DMS53 treated with DMSO at 0.1 percent for 48 hours (cell line): ENCODE measurements at regions not wholly inside any gene's neighbourhood (a gene's known extent, or its start where the extent isn't known, plus 50 kb on each side); places are given as distances from the start of the nearest gene placed in this dataset.
"Not testable (repeated sequence)": the region's sequence is repeated elsewhere in the genome, so short reads cannot be mapped to it uniquely, and the experiment has no call there.

ENCODE experiments used
- DNase-seq: peaks from one replicate; lab custom pipeline; 2025; ENCODE audit not compliant: unreplicated experiment; lab: John Stamatoyannopoulos, UW

DNA sequence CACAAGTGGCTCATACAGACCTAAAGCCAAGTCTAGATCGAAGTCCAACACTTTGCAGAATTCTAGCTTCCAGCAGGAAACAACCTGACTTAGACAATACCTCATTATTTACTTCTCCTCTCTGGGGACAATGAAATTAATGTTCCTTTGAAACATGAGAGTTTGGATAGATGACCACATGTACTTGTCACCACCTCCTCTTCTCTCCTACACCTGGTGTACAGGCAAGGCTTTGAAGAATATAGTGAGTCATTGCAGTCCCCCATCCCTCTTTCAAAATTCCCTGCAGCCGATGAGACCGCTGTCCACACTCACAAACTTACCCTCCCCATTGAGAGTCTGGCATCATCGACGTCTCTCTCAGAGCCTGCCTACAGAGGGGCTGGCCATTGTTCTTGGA lies 189.0 kb upstream of the HES1 start:
- peak; percentile 97 for DNase-seq

DNA sequence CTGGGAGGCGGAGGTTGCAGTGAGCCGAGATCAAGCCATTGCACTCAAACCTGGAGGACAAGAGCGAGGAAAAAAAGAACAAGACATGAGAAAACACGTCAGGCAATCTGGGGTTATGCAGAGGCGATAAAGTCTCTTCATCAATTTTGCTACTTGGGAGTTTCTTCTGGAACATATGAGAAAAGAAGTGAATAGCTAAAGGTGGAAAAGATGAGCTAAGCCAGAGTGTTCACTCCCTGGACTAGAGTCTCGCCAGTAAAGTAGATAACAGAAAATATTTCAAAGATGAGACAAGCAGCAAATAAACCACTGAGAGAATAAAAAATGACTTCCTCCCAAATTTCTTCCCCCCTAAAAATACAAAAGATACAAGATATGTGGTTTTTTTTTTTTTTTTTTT lies 188.4 kb upstream of the HES1 start:
- no peak for DNase-seq

DNA sequence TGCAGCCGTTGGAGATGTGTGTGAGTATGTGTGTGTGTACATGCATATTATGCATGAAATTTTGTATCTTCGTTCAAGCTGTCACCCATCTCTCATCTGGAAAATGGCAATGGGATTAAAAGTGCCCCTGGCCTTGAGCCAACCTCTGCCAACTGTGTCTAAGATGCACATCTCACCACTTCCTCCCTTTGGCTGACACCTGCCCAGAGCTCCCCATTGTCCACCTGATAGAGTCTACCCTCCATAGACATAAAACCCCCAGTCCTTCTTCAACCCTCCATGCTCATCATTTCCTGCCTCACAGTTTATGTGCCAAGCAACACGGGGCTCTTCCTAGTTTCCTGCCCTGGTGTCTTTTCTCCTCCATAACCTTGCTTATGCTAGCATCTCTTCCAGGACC lies 187.5 kb upstream of the HES1 start:
- no peak for DNase-seq

DNA sequence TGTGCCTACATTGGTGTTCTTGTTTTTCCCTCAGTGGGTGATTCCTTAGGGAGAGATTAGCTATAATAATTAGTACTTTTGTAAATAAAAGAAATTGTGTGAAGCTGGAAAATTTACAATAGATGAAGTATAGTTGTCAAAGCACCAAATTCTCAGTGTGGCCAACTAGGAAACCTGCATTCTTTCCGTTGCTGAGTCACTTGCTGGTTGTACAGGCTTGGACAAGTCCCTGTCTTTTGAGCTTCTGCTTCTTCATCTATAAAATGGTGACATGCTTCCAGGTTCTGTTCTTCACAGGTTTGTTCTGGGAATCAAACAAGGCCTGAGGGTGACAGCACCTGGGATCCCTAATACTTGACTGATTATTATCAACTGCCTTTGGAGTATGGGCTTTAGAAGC lies 184.1 kb upstream of the HES1 start:
- DNase-seq = no peak

DNA sequence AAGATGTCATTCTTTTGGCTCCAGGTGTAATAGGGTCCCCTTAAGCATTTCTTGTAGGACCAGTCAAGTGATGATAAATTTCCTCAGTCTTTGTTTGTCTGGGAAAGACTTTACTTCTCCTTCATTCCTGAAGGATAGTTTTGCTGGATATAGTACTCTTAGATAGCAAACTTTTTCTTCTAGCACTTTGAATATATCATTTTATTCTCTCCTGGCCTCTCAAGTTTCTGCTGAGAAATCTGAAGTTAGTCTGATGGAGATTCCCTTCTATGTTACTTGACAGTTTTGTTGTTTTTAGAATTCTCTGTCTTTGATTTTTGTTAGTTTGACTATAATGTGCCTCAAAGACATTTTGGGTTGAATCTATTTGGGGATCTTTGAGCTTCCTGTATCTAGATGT lies 181.2 kb upstream of the HES1 start:
- DNase-seq = no peak

DNA sequence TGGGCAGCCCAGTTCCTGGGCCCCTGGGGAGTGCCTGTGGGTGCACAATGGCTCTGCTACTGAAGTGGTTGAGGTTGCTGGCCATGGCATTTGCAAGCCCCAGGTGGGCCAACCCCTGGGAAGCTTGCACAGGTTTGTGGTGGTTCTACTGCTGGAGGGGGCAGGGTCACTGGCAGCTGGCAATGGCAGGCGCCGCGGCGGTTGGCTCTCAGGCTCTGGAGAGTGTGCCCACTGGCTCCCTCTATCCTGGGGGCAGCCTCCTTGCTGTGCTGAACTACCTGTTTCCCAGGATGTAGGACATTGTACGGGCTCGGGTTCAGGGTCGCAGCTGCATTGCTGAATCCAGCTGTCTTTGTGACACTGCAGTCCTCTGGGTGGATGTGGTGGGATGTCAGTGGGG lies 180.2 kb upstream of the HES1 start:
- DNase-seq = no peak

DNA sequence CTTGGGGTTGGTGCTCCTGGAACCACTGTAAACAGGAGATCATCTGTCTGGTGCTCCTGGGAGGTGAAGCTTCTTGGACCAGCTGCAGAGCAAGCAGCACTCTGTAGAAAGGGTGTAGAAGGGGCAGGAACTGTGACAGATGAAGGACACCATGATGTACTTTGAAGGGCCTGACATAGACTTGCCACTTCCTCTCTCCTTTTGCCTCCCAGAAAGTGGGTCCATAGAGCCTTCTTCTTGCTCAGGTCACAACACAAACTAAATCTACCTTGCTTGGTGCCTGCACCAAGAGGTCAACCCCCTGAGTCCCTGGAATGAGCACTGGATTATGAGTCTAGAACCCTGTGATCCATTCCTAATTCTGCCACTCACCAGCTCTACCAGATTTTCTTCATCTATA lies 176.1 kb upstream of the HES1 start:
- no peak for DNase-seq

DNA sequence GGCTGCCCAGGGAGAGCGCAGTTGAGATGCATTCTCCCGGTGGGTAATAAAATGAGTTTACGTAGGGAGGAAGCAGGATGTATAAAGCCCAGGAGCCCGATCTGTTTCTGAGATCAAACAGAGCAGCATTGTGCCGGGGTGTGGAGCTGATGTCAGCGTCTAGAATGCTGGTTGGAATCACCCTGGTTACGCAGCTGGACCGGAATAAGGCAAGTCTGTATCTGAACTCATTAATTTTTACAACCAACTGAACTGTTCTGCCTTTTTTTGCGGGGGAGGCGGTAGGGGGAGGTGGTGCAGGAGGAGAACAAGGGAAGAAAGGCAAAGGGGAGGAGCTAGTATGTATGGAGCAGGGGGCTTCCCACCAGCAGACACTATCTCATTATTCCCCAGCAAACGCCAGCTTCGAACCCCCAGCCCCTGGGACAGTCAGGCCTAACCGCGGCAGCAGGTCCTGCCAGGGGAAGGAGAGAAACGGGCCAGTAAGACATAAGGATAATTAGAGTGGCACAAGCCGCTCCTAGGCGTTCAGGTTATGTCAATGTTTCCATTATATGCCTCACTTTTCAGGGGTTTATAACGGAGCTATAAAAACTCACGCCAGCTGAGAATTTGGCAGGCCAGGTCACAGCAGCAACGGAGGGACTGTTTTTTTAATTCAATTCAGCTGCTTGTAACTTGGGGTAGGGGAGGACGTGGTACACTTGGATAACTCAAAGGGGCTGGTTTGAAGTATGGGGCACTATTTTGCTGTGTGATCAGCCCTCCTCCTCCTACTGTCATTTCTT lies 175.3 kb upstream of the HES1 start:
- no peak for DNase-seq

DNA sequence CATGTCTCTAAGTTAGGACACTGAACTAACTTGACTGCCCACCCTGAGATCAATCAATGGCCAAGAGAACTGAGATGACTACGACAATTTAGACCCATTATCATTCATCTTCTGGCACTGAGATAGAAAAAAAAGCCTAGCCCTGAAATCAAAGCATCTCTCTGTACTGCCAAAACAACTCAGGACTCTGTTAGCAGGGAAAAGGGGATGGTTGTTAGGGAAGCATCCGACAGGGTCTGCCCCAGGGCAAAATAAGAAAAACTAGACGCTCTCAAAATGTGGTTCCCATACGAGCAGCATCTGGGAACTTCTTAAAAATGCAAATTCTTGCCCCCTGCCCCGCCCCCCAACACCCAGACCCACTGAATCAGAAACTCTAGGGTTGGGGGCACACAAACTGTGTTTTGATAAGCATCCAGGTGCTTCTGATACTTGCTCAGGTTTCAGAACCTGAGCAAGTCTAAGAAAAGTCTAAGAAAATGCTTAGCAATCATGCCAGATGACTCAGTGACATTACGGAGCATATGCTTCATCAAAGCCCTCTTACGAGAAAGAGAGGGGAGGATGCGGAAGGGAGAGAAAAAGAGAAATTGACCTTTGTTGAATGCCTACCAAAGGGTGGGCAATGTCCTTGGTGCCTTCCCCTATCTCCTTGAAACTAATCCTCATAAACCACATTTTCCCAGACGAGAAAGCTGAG lies 172.8 kb upstream of the HES1 start:
- no peak for DNase-seq

DNA sequence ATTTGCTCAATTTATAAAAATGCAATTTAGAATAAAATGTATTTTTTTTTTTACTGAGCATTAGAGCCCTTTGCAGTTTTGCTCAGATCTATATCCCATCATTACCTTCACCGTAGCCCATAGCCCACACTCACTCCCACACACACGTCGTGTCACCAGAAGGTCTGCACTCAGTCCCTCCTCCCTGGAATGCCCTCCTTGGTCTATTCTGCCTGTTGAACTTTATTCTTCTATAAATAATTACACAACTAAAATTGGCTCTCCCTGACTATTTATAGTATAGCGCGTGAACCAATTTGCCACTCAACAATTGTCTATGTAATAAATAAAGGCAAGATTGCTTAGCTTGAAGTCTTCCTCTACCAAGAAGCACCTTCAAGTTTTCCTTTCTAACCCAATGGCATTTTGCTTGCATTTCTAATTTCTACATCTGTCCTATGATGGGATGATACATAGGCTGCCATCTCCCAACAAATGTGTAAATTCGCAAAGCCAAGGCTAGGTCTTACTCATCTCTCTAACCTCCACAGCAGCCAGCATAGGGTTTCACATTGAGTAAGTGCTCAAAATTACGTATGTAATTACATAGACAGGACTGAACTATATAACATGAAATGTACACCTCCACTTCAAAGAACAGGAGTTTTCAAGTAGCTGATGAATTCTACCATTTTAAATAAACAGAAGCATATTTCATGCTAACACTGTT lies 172.0 kb upstream of the HES1 start:
- DNase-seq = no peak

DNA sequence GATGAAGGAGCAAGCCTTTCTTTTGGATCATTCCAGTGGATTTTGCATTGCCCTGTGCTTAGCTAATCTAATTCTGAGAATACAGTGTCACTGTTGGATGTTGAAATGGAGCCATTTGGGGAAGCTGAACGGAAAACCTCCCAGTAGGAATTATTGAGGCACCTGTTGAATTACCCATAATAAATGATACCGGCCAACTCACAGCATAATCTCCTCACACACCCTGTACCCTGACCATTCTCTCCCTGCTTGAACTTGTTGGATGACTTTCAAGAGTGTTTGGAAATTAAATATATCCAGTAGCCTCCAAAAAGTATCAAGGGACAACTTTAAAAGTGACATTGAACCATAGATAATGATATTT lies 171.4 kb upstream of the HES1 start:
- DNase-seq = no peak

DNA sequence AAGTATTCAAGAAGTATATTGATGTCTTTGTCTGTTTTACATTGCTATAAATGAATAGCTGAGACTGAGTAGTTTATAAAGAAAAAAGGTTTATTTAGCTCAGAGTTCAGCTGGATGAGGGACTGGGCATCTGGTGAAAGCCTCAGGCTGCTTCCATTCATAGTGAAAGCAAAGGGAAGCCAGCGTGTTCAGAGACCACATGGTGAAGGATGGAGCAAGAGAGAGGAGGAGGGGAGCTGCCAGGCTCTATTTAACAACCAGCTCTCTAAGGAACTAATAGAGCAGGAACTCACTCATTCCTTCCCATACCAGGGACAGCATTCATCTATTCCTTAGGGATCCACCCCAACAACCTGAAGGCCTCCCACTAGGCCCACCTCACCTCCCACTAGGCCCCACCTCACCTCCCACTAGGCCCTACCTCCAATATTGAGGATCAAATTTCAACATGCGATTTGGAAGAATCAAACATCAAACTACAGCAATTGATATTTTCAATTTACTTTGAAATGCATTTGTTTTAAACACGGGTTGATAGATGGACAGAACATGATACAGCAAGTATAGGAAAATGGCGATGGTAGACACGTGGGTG lies 167.5 kb upstream of the HES1 start:
- no peak for DNase-seq

DNA sequence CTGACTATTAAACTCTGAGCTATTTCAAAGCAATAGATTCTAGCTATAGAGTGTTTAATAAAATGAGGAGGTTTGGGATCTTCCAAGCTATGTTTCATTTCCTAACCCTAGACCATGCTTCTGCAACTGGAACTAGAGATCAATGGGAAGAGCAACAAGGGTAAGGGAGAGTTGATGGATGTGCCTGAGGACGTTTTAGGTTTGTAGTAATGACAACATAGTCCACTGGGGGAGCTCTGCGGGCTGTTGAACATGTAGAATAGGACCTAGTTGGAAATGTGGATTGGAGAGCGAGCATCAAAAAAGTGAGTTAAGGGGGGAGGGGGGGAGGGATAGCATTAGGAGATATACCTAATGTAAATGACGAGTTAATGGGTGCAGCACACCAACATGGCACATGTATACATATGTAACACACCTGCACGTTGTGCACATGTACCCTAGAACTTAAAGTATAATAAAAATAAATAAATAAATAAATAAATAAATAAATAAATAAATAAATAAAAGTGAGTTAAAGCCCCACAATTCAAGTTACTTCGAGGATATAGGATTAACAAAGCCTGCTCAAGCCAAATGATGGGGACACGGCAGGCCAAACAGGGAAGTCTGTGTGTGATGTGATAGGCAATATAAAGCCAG lies 165.7 kb upstream of the HES1 start:
- DNase-seq = not testable (repeated sequence)

DNA sequence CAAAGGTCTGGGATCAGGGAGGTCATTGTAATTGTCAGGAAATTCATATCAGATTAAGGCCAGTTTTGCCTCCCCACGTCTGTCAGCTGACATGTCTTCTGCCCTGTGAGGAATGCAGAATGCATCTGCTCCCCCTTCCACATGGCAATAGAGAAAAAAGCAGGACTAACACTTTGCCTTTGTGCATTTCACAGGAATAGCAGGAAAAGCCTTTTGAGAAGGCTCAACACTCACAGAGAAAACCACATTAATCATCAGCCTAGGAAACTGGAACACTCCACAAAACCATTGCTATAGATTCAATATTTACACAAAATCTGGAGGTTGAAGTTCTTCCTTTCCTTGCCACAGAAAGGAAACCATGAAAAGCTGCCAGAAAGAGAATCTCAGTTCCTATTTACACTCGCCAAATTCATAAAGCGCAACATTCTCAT lies 165.2 kb upstream of the HES1 start:
- DNase-seq = peak; percentile 37

DNA sequence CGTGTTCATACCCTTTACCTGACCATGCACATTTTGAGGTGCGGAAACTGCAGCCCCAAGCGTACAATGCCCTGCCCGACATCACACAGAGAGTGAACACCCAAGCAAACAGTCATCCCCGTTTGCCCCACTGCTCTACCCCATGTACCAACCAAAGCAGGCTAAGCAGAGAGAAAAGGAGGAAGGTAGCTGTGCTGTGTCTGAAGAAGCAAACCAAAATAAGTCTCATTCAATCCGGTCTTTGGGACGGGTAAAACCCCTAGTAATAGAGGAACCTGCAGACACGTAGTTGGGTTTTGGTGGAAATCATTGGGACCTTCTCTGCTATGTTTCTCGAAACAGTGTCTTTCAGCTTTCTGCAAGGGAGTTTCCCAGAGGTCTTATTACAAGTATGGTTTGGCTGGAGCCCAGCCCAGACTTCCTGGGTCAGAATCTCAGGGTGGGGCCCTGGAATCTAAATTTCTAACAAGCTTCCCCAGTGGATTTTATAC lies 164.6 kb upstream of the HES1 start:
- DNase-seq = no peak

DNA sequence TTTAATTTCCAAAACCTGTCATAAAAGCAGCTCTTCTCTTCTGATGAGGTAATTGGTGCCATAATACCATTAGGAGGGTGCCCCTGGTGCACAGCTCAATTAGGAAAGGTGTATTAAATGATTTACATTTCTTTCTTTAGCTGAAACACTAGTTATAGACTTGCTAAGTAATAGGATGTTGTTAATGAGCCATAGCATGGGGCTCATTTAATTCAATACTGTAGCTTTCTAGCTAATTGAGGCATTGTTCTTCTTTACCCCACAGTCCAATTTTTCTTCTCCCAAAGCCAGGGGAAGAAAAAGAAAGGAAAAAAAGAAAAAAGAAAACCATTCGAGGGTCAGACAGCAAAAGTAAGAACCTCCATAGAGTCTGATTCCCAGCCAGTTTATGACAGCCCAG lies 164.0 kb upstream of the HES1 start:
- no peak for DNase-seq

DNA sequence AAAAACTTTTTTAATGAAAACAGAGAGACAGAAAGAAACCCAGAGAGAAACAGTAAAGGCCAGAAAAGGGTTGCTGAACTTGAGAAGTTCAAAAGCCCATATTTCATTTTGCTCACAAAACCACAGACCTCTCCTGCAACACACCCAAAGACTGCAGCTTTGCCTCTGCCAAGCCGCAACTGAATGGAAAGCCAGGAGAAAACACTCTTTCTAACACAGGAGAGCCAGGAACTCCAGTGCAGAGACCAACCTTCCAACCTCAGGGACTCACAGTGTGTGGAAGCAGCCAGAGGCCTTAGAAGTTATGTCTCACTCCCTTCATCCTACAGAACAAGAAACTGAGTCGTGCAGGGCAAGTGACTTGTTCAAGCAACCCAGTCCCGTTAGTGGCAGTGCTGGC lies 163.1 kb upstream of the HES1 start:
- DNase-seq = no peak

DNA sequence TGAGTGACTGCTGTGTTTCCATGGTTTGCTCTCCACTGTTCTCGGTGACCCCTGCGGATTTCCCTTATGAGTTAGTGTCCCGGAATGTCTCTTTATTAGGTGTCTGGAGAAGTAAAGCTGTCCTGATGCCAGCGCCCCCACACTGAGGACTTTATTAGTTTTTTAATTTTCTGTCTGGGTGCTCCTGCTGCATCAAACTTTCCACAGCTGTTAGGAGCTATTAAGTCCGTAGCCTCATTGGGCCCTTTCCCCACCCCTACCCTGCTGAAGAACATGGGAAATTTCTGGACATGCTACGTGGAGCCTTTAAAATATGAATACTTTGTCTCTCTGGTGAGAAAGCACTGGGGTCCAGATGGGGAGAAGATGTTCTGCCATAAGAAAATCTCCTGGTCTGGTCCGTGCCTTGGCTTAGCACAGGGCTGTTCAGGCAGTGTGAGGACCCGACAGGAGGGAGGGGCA lies 161.7 kb upstream of the HES1 start:
- DNase-seq = no peak

DNA sequence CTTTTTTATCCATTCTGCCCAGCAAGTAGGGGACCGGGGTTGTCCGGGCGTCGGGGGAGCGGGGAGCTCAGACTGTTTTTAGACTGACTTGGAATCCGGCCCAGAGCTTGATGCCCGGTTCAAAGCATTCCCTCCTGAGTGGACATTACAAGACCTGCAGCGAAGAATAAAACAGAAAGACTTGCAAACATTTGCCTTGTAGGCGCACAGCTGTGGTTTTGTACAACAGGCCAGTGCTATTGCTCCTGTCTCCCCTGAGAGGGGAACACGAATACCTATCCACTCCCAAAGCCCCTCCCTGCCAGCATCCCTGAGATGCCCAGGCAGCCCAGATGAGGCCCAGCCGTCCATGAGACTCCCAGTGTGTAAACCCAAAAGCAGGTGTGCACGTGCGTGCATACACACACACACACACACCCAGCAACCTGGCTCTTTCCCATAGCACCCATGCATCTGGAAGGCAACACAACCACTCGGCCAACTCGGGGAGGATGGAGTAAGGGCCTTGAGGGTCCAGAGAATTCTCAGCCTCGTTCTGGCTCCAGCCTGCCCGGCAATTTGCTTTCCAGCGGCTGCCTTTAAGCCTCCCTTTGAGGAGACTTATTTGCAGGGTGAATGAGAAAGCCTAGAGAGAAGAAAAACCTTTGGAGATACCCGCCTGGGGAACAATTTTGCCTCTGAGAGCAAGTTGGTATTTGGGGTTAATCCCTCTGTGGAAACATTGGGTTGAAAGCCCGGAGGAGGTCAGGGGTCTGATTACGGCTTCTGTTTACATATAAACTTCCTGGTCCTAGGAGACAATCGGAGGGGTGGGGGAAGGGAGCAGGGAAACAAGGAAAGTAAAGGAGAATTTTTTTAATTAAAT lies 161.0 kb upstream of the HES1 start:
- DNase-seq = peak; percentile 10

DNA sequence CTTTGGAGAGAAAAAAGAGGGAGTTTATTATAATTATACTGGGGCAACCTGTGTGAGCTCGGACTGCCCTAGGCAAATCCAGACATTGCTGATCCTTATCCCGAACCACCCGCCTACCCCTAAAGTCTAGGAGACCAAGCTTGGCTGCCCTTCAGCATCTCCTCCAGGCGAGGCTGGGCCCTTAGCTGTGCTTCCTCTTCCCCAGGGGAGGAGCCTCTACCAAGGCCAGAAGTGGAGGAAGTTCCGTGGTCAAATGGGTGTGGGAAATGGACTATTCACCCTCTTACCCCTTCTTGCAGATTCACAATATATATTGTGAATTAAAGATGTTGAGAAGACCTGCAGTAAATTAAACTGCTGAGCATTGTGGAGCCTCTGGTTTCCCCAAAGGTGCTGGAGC lies 158.3 kb upstream of the HES1 start:
- no peak for DNase-seq
